ENCODE measurements at regions not wholly inside any gene's neighbourhood (a gene's known extent, or its start where the extent isn't known, plus 50 kb on each side); places are given as distances from the start of the nearest gene placed in this dataset.

- DNase-seq, result no peak
These were observed 277.1 kb downstream of the AJAP1 start for GRCh38 chr1:4931486-4931885.

GRCh38 chr1:4928186-4928585, 273.8 kb downstream of the AJAP1 start:
- DNase-seq, result no peak

- DNase-seq, result no peak
These were observed 269.9 kb downstream of the AJAP1 start for GRCh38 chr1:4924356-4924755.

GRCh38 chr1:4916610-4917009, 262.2 kb downstream of the AJAP1 start:
- no peak for DNase-seq

GRCh38 chr1:4915154-4915553, 260.7 kb downstream of the AJAP1 start:
- DNase-seq, result no peak

GRCh38 chr1:4908486-4908885, 254.1 kb downstream of the AJAP1 start:
- DNase-seq, result no peak

GRCh38 chr1:4894566-4894965, 240.2 kb downstream of the AJAP1 start:
- no peak for DNase-seq

- DNase-seq, result no peak
These were observed 226.2 kb downstream of the AJAP1 start for GRCh38 chr1:4880626-4881025.

- DNase-seq, result no peak
These were observed 223.0 kb downstream of the AJAP1 start for GRCh38 chr1:4877426-4877825.

- DNase-seq, result no peak
These were observed 217.0 kb downstream of the AJAP1 start for GRCh38 chr1:4871373-4871772.

- DNase-seq, result no peak
These were observed 214.1 kb downstream of the AJAP1 start for GRCh38 chr1:4868521-4868920.

- no peak for DNase-seq
These were observed 202.0 kb downstream of the AJAP1 start for GRCh38 chr1:4856396-4856795.

GRCh38 chr1:4854367-4854766, 200.0 kb downstream of the AJAP1 start:
- DNase-seq, result no peak

GRCh38 chr1:4853904-4854303, 199.5 kb downstream of the AJAP1 start:
- no peak for DNase-seq

GRCh38 chr1:4851385-4852065, 197.1 kb downstream of the AJAP1 start:
- DNase-seq, result no peak

- no peak for DNase-seq
These were observed 194.0 kb downstream of the AJAP1 start for GRCh38 chr1:4848431-4848830.

- no peak for DNase-seq
These were observed 193.3 kb downstream of the AJAP1 start for GRCh38 chr1:4847711-4848110.

Measured in right hindlimb (tissue), 1 donor.